Tibial nerve (tissue), 4 donors: ENCODE measurements at regions not wholly inside any gene's neighbourhood (a gene's known extent, or its start where the extent isn't known, plus 50 kb on each side); places are given as distances from the start of the nearest gene placed in this dataset.
"Not testable (repeated sequence)": the region's sequence is repeated elsewhere in the genome, so short reads cannot be mapped to it uniquely, and the experiment has no call there.

ENCODE experiments used
- DNase-seq, 2 donors: peaks; one replicate each; pipeline ENCODE4 v3.0.0-alpha.2; 2019; ENCODE audit warnings: low spot score in 2 of 2
- H3K27ac ChIP-seq, 4 donors: fragments of 200-600 bp; sonication (generic) in 3 of 4; one replicate each; pipeline ENCODE4 v1.5.1; 2017 to 2019; ENCODE audit warnings: mild to moderate bottlenecking in 1 of 4
- H3K27me3 ChIP-seq, 2 donors: fragments of 200-600 bp; sonication (generic) in 1 of 2; one replicate each; pipeline versions ENCODE4 v1.5.1 to v1.6.0; 2017 to 2019
- H3K36me3 ChIP-seq, 3 donors: fragments of 200-600 bp; sonication (generic); one replicate each; pipeline ENCODE4 v1.5.1; 2018 to 2019
- H3K4me1 ChIP-seq, 4 donors: fragments of 200-600 bp; sonication (generic) in 3 of 4; one replicate each; pipeline ENCODE4 v1.5.1; 2017 to 2019
- H3K4me3 ChIP-seq, 4 donors: fragments of 200-600 bp; sonication (generic) in 3 of 4; one replicate each; pipeline ENCODE4 v1.5.1; 2017 to 2019; ENCODE audit warnings: mild to moderate bottlenecking in 1 of 4, moderate library complexity in 1 of 4
- H3K9me3 ChIP-seq, 4 donors: fragments of 200-600 bp; sonication (generic) in 3 of 4; one replicate each; pipeline ENCODE4 v1.5.1; 2017 to 2019
- EP300 ChIP-seq, 2 donors: sonication (generic); formaldehyde crosslinking; IDR thresholded peaks; one replicate each; pipeline ENCODE4 v1.6.1; 2017; ENCODE audit warnings: antibody characterized with exemption in 2 of 2, mild to moderate bottlenecking in 1 of 2
- POLR2A ChIP-seq, 2 donors: fragments of 450-650 bp; IDR thresholded peaks; one replicate each; pipeline ENCODE4 v1.6.1; 2017; ENCODE audit warnings: antibody characterized with exemption in 2 of 2, mild to moderate bottlenecking in 2 of 2, moderate library complexity in 2 of 2
- WGBS, 2 donors: methylation state at CpG; one replicate each; pipeline ENCODE4 v1.1.5; 2018; 5-methylcytosine and 5-hydroxymethylcytosine counted together
- TF ChIP-seq, protein P1 (sequence below), 5 experiments: fragments of 200-600 bp in 3 of 5; fragments of 450-650 bp in 2 of 5; sonication (generic) in 3 of 5; IDR thresholded peaks; one replicate each; pipeline ENCODE4 v1.5.1; 2016 to 2019; ENCODE audit warnings: antibody characterized with exemption in 5 of 5, mild to moderate bottlenecking in 3 of 5, moderate library complexity in 2 of 5

GRCh38 chr5:92248518-92248917, 865.4 kb upstream of the ARRDC3 start:
- Histone ChIP-seq H3K27me3 (no peaks in the 10 kb centered on the region), H3K4me1 (no peaks in the 10 kb centered on the region), H3K27ac (no peak overlapping the region), H3K4me3 (no peak overlapping the region), H3K9me3 (peaks cover 0 to 13% (median 0%) of the 10 kb centered on the region in 4 donors), H3K36me3 (no peaks in the 10 kb centered on the region)
- TF ChIP-seq POLR2A (IDR thresholded peaks at IDR 0.05) (no peak), EP300 (IDR thresholded peaks at IDR 0.05) (no peak)
- TF ChIP-seq, protein P1, sequence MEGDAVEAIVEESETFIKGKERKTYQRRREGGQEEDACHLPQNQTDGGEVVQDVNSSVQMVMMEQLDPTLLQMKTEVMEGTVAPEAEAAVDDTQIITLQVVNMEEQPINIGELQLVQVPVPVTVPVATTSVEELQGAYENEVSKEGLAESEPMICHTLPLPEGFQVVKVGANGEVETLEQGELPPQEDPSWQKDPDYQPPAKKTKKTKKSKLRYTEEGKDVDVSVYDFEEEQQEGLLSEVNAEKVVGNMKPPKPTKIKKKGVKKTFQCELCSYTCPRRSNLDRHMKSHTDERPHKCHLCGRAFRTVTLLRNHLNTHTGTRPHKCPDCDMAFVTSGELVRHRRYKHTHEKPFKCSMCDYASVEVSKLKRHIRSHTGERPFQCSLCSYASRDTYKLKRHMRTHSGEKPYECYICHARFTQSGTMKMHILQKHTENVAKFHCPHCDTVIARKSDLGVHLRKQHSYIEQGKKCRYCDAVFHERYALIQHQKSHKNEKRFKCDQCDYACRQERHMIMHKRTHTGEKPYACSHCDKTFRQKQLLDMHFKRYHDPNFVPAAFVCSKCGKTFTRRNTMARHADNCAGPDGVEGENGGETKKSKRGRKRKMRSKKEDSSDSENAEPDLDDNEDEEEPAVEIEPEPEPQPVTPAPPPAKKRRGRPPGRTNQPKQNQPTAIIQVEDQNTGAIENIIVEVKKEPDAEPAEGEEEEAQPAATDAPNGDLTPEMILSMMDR (IDR thresholded peaks at IDR 0.05), result no peak
- WGBS, 2 donors, result 87 to 91% methylated on average over 5 to 6 of the region's 6 CpGs
- DNase-seq, result no peak

GRCh38 chr5:92242170-92242569, 859.1 kb upstream of the ARRDC3 start:
- Histone ChIP-seq H3K27me3 (no peaks in the 10 kb centered on the region), H3K4me3 (no peak overlapping the region), H3K27ac (no peak overlapping the region), H3K4me1 (no peaks in the 10 kb centered on the region), H3K9me3 (no peaks in the 10 kb centered on the region), H3K36me3 (no peaks in the 10 kb centered on the region)
- no peak for DNase-seq
- TF ChIP-seq EP300 (IDR thresholded peaks at IDR 0.05) (no peak), POLR2A (IDR thresholded peaks at IDR 0.05) (no peak)
- TF ChIP-seq, protein P1 (IDR thresholded peaks at IDR 0.05), result no peak

GRCh38 chr5:92237896-92238295, 854.8 kb upstream of the ARRDC3 start:
- TF ChIP-seq, protein P1 (IDR thresholded peaks at IDR 0.05), result no peak
- no peak for TF ChIP-seq EP300 (IDR thresholded peaks at IDR 0.05)
- no peak for TF ChIP-seq POLR2A (IDR thresholded peaks at IDR 0.05)
- Histone ChIP-seq H3K27me3 (no peaks in the 10 kb centered on the region), H3K9me3 (peaks cover 0 to 7% (median 0%) of the 10 kb centered on the region in 4 donors), H3K4me1 (no peaks in the 10 kb centered on the region), H3K4me3 (no peak overlapping the region), H3K36me3 (no peaks in the 10 kb centered on the region), H3K27ac (no peak overlapping the region)
- 93 to 97% methylated on average over 2 of the region's 2 CpGs for WGBS, 2 donors
- DNase-seq, result no peak

DNA sequence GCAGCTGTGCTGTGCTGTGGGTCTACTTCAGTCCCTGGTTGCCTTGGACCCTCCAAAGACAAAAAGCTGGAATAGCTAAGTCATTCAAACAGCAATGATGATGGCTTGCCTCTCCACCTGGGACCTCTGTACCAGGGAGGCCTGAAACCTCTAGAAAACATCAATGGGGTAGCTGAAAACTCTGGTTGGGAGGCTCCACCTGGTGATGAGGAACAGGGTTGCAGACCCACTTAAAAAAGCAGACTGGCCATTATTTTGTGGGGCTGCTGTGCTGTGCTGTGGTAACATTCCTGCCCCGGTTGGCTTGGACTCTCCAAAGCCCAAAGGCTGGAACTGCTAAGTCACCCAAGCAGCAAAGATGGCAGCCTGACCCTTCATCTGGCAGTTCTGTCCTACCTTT, 839.3 kb upstream of the ARRDC3 start:
- WGBS, 2 donors, result 67 to 100% methylated on average over 1 of the region's 1 CpG

GRCh38 chr5:92216852-92217251, 833.7 kb upstream of the ARRDC3 start:
- not testable (repeated sequence) for H3K27ac ChIP-seq, H3K4me3 ChIP-seq, H3K4me1 ChIP-seq, DNase-seq, H3K27me3 ChIP-seq, H3K36me3 ChIP-seq
- H3K9me3 ChIP-seq, result peaks cover 0 to 27% (median 0%) of the 10 kb centered on the region in 4 donors
- WGBS, 2 donors, result 75 to 91% methylated on average over 2 of the region's 2 CpGs

More for the DNA sequence above, 839.3 kb upstream of the ARRDC3 start:
- H3K4me1 ChIP-seq, result no peaks in the 10 kb centered on the region
- no peak for DNase-seq
- H3K9me3 ChIP-seq, result peaks cover 0 to 20% (median 0%) of the 10 kb centered on the region in 4 donors
- H3K27ac ChIP-seq, result no peak overlapping the region
- no peaks in the 10 kb centered on the region for H3K27me3 ChIP-seq
- no peaks in the 10 kb centered on the region for H3K36me3 ChIP-seq
- TF ChIP-seq POLR2A (IDR thresholded peaks at IDR 0.05) (no peak), EP300 (IDR thresholded peaks at IDR 0.05) (no peak)
- TF ChIP-seq, protein P1 (IDR thresholded peaks at IDR 0.05), result no peak
- no peak overlapping the region for H3K4me3 ChIP-seq

DNA sequence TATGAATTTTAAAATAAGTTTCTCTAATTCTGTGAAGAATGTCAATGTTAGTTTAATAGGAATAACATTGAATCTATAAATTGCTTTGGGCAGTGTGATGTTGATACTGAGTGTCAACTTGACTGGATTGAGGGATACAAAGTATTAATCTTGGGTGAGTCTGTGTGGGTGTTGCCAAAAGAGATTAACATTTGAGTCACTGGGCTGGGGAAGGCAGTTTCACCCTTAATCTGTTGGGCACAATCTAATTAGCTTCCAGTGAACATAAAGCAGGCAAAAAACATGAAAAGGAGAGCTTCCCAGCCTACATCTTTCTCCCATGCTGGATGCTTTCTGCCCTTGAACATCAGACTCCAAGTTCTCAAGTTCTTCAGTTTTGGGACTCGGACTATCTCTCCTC, 832.0 kb upstream of the ARRDC3 start:
- Histone ChIP-seq H3K4me1 (no peaks in the 10 kb centered on the region), H3K27me3 (no peaks in the 10 kb centered on the region), H3K9me3 (peaks cover 0 to 27% (median 0%) of the 10 kb centered on the region in 4 donors), H3K4me3 (no peak overlapping the region), H3K27ac (no peak overlapping the region), H3K36me3 (no peaks in the 10 kb centered on the region)
- TF ChIP-seq, protein P1 (IDR thresholded peaks at IDR 0.05), result no peak
- no peak for TF ChIP-seq POLR2A (IDR thresholded peaks at IDR 0.05)
- TF ChIP-seq EP300 (IDR thresholded peaks at IDR 0.05), result no peak
- no peak for DNase-seq
- WGBS, 2 donors, result 100% methylated on average over 1 of the region's 1 CpG
